WTC11 (cell line): ENCODE measurements at regions not wholly inside any gene's neighbourhood (a gene's known extent, or its start where the extent isn't known, plus 50 kb on each side); places are given as distances from the start of the nearest gene placed in this dataset.

Experiments used
- CREB1 ChIP-seq: sonication (generic); formaldehyde crosslinking; IDR thresholded peaks from 2 replicates; pipeline ENCODE4 v1.8.0; 2023; ENCODE audit warnings: mild to moderate bottlenecking, missing genetic modification reagents
- CTCF ChIP-seq: fragments of 200-600 bp; IDR thresholded peaks from 2 replicates; pipeline ENCODE4 v1.8.0; 2022; ENCODE audit warnings: antibody characterized with exemption
- E2F1 ChIP-seq: sonication (generic); formaldehyde crosslinking; IDR thresholded peaks from 2 replicates; pipeline ENCODE4 v1.8.0; 2022; ENCODE audit warnings: mild to moderate bottlenecking, missing genetic modification reagents
- NFYB ChIP-seq: sonication (generic); formaldehyde crosslinking; conservative IDR thresholded peaks from 2 replicates; pipeline ENCODE4 v1.8.0; 2022; ENCODE audit warnings: low read depth, missing genetic modification reagents
- NR2C2 ChIP-seq: sonication (generic); formaldehyde crosslinking; IDR thresholded peaks from 2 replicates; pipeline ENCODE4 v1.8.0; 2022; ENCODE audit warnings: mild to moderate bottlenecking, missing genetic modification reagents
- TCF7 ChIP-seq: sonication (generic); formaldehyde crosslinking; IDR thresholded peaks from 2 replicates; pipeline ENCODE4 v1.8.0; 2022; ENCODE audit warnings: mild to moderate bottlenecking, low read depth, missing genetic modification reagents, moderate library complexity
- TF ChIP-seq, protein P1 (sequence below): sonication (generic); formaldehyde crosslinking; conservative IDR thresholded peaks from 2 replicates; pipeline ENCODE4 v1.8.1; 2022; ENCODE audit warnings: mild to moderate bottlenecking, missing genetic modification reagents

- TF ChIP-seq CTCF, result no peak
- TF ChIP-seq E2F1 (CRISPR knock-in tag), result no peak
- no peak for TF ChIP-seq TCF7
- TF ChIP-seq NFYB (CRISPR knock-in tag), result no peak
- no peak for TF ChIP-seq NR2C2 (CRISPR knock-in tag)
- no peak for TF ChIP-seq CREB1 (CRISPR knock-in tag)
- TF ChIP-seq, protein P1, sequence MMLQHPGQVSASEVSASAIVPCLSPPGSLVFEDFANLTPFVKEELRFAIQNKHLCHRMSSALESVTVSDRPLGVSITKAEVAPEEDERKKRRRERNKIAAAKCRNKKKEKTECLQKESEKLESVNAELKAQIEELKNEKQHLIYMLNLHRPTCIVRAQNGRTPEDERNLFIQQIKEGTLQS (CRISPR knock-in tag), result no peak
Observed at GRCh38 chr21:15558884-15559283, 170.9 kb upstream of the USP25 start.
